Panc1 (cell line): ENCODE measurements at regions not wholly inside any gene's neighbourhood (a gene's known extent, or its start where the extent isn't known, plus 50 kb on each side); places are given as distances from the start of the nearest gene placed in this dataset.
"Not testable (repeated sequence)": the region's sequence is repeated elsewhere in the genome, so short reads cannot be mapped to it uniquely, and the experiment has no call there.

Source experiments
- ATAC-seq: fragments of 200-7000 bp; cut with Tn5 transposase; 2 replicates; pipeline ENCODE4 v1.9.1; 2020; ENCODE audit warnings: mild to moderate bottlenecking, moderate library complexity
- BruUV-seq: library from RNA; stranded (reverse); fragments of 400-500 nt; replicated peaks from 2 replicates; lab custom pipeline; 2021; lab: Mats Ljungman, UMichigan
- CTCF ChIA-PET: fragments of 300-600 bp; sonication (Branson Sonifier 250); formaldehyde crosslinking; loops from one replicate; lab custom pipeline; 2022; ENCODE audit warnings: antibody characterized with exemption; lab: Charles Lee
- POLR2A ChIA-PET: fragments of 300-600 bp; sonication (Branson Sonifier 250); formaldehyde crosslinking; loops from one replicate; lab custom pipeline; 2022; ENCODE audit warnings: antibody characterized with exemption; lab: Charles Lee
- DNase-seq: peaks from one replicate; pipeline ENCODE4 v3.0.0-alpha.2; 2010; ENCODE audit warnings: low read depth, low spot score
- H3K27ac ChIP-seq: 2 replicates; pipeline ENCODE4 v1.5.1; 2011; ENCODE audit warnings: mild to moderate bottlenecking, low read length, inconsistent platforms
- H3K27me3 ChIP-seq: fragments of 200-500 bp; sonication (Bioruptor generic); 2 replicates; pipeline ENCODE4 v1.6.0; 2014; ENCODE audit warnings: low read length, inconsistent platforms; ENCODE audit not compliant: control insufficient read depth, insufficient read depth
- H3K36me3 ChIP-seq: fragments of 200-500 bp; sonication (Bioruptor generic); 2 replicates; pipeline ENCODE4 v1.5.1; 2014; ENCODE audit warnings: inconsistent platforms, mild to moderate bottlenecking, low read length, moderate library complexity; ENCODE audit not compliant: control insufficient read depth, insufficient read depth
- H3K4me1 ChIP-seq: 2 replicates; pipeline ENCODE4 v1.5.1; 2011; ENCODE audit warnings: inconsistent platforms, mild to moderate bottlenecking, low read length, moderate library complexity; ENCODE audit not compliant: control insufficient read depth, insufficient read depth
- H3K4me3 ChIP-seq, 2 experiments: 2 replicates each; pipeline ENCODE4 v1.5.1; 2011 to 2012; ENCODE audit warnings: low read depth in 2 of 2, low read length in 2 of 2, mild to moderate bottlenecking in 2 of 2, inconsistent platforms in 1 of 2, moderate library complexity in 1 of 2
- H3K9me3 ChIP-seq: fragments of 200-500 bp; sonication (Bioruptor generic); 2 replicates; pipeline ENCODE4 v1.5.1; 2014; ENCODE audit warnings: low read depth, mild to moderate bottlenecking, inconsistent platforms, low read length, moderate library complexity; ENCODE audit not compliant: control insufficient read depth, insufficient read depth
- POLR2AphosphoS5 ChIP-seq: IDR thresholded peaks from 2 replicates; pipeline ENCODE4 v1.6.1; 2012; ENCODE audit warnings: mild to moderate bottlenecking, low read depth, low read length, moderate library complexity
- REST ChIP-seq, 2 experiments: IDR thresholded peaks; 2 replicates each; pipeline ENCODE4 v1.6.1; 2011 to 2012; ENCODE audit warnings: low read depth in 2 of 2, control low read depth in 1 of 2, low read length in 1 of 2, mild to moderate bottlenecking in 1 of 2, moderate library complexity in 1 of 2; ENCODE audit not compliant: insufficient read depth in 1 of 2
- SIN3A ChIP-seq: IDR thresholded peaks from 2 replicates; pipeline ENCODE4 v1.6.1; 2012; ENCODE audit warnings: low read depth, mild to moderate bottlenecking, low read length, moderate library complexity, borderline replicate concordance; ENCODE audit not compliant: insufficient read depth
- TCF7L2 ChIP-seq: IDR thresholded peaks from 2 replicates; pipeline ENCODE4 v1.6.1; 2011; ENCODE audit warnings: mild to moderate bottlenecking, low read depth, low read length, inconsistent platforms
- in situ Hi-C: cut with HindIII; loops from 2 replicates; pipeline ENCODE4 v1.10.0; 2016; ENCODE audit warnings: low sequenced_read_pairs, low pct_unique_long_range_greater_than_20kb
- intact Hi-C: fragments of 100-400 bp; cut with micrococcal nuclease; formaldehyde crosslinking; loops from one replicate; pipeline ENCODE4 v1.10.0; 2022; ENCODE audit not compliant: unreplicated experiment
- TF ChIP-seq, protein P1 (sequence below): fragments of 450-650 bp; IDR thresholded peaks from 2 replicates; pipeline ENCODE4 v1.5.1; 2017; ENCODE audit warnings: mild to moderate bottlenecking

- H3K36me3 ChIP-seq, result no peaks in the 10 kb centered on the region
- H3K4me3 ChIP-seq, result no peak overlapping the region
- TF ChIP-seq SIN3A (no peak), TCF7L2 (no peak), REST (IDR thresholded peaks at IDR 0.05; ENCODE audit: insufficient read depth in 1 of 2, low read depth in 2 of 2, low read length in 1 of 2) (no peak), POLR2AphosphoS5 (no peak)
- TF ChIP-seq, protein P1, sequence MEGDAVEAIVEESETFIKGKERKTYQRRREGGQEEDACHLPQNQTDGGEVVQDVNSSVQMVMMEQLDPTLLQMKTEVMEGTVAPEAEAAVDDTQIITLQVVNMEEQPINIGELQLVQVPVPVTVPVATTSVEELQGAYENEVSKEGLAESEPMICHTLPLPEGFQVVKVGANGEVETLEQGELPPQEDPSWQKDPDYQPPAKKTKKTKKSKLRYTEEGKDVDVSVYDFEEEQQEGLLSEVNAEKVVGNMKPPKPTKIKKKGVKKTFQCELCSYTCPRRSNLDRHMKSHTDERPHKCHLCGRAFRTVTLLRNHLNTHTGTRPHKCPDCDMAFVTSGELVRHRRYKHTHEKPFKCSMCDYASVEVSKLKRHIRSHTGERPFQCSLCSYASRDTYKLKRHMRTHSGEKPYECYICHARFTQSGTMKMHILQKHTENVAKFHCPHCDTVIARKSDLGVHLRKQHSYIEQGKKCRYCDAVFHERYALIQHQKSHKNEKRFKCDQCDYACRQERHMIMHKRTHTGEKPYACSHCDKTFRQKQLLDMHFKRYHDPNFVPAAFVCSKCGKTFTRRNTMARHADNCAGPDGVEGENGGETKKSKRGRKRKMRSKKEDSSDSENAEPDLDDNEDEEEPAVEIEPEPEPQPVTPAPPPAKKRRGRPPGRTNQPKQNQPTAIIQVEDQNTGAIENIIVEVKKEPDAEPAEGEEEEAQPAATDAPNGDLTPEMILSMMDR, result no peak
- ATAC-seq, result no peak
- DNase-seq, result no peak
- H3K9me3 ChIP-seq, result no peaks in the 10 kb centered on the region
- intact Hi-C loops, result no loop called here
- BruUV-seq, result no TSS peak
- ChIA-PET POLR2A (no interaction called here), CTCF (no interaction called here)
- H3K4me1 ChIP-seq, result no peaks in the 10 kb centered on the region
- H3K27me3 ChIP-seq, result peaks cover 19% of the 10 kb centered on the region
- H3K27ac ChIP-seq, result no peak overlapping the region
- in situ Hi-C loops, result no loop called here
Measured at GRCh38 chr16:16938980-16939379, 531.8 kb downstream of the XYLT1 start.

- BruUV-seq, result no TSS peak
- no peaks in the 10 kb centered on the region for H3K4me1 ChIP-seq
- H3K27me3 ChIP-seq, result peaks cover 19% of the 10 kb centered on the region
- no peaks in the 10 kb centered on the region for H3K36me3 ChIP-seq
- CTCF ChIA-PET, result no interaction called here
- ATAC-seq (no peak), DNase-seq (no peak)
- intact Hi-C loops (no loop called here), in situ Hi-C loops (no loop called here)
- no peaks in the 10 kb centered on the region for H3K9me3 ChIP-seq
- TF ChIP-seq REST (IDR thresholded peaks at IDR 0.05; ENCODE audit: insufficient read depth in 1 of 2, low read depth in 2 of 2, low read length in 1 of 2), result no peak
- no peak for TF ChIP-seq TCF7L2
- TF ChIP-seq POLR2AphosphoS5, result no peak
- TF ChIP-seq, protein P1, result no peak
- TF ChIP-seq SIN3A, result no peak
- no peak overlapping the region for H3K27ac ChIP-seq
- no peak overlapping the region for H3K4me3 ChIP-seq
- POLR2A ChIA-PET, result no interaction called here
Measured at GRCh38 chr16:16940351-16940750, 530.4 kb downstream of the XYLT1 start.

- DNase-seq, H3K36me3 ChIP-seq, in situ Hi-C loops, POLR2A ChIA-PET, intact Hi-C loops, BruUV-seq, ATAC-seq, H3K27ac ChIP-seq, H3K4me1 ChIP-seq, H3K4me3 ChIP-seq, H3K9me3 ChIP-seq, CTCF ChIA-PET: not testable (repeated sequence)
- peaks cover 15% of the 10 kb centered on the region for H3K27me3 ChIP-seq
Measured at GRCh38 chr16:16942849-16943248, 527.9 kb downstream of the XYLT1 start.
